ENCODE measurements at regions not wholly inside any gene's neighbourhood (a gene's known extent, or its start where the extent isn't known, plus 50 kb on each side); places are given as distances from the start of the nearest gene placed in this dataset.

GRCh38 chr1:90799326-90799725 lies 82.2 kb upstream of the BARHL2 start:
- Histone ChIP-seq H3K9me2 (ENCODE audit: insufficient read depth, low read length) (no peaks in the 10 kb centered on the region), H3K36me3 (ENCODE audit: insufficient read depth, low read length) (no peaks in the 10 kb centered on the region), H2AFZ (ENCODE audit: low read depth, low read length) (no peak overlapping the region), H3K9ac (ENCODE audit: low read length) (no peak overlapping the region), H3K27me3 (ENCODE audit: insufficient read depth, low read depth, low read length) (no peaks in the 10 kb centered on the region), H3K4me3 (ENCODE audit: low read length) (no peak overlapping the region), H4K20me1 (ENCODE audit: insufficient read depth) (no peaks in the 10 kb centered on the region), H3K9me3 (ENCODE audit: low read length) (no peaks in the 10 kb centered on the region), H3K27ac (ENCODE audit: low read length) (no peak overlapping the region), H3K79me2 (replicated peaks; ENCODE audit: insufficient read depth, low read length) (no peaks in the 10 kb centered on the region), H3K4me2 (ENCODE audit: low read length) (no peak overlapping the region), H3F3A (ENCODE audit: insufficient read depth, low read length, poor library complexity, severe bottlenecking) (no peaks in the 10 kb centered on the region)
- TF ChIP-seq MXI1 (conservative IDR thresholded peaks at IDR 0.05; ENCODE audit: poor library complexity, severe bottlenecking) (no peak), RAD21 (conservative IDR thresholded peaks at IDR 0.05) (no peak), TAF1 (IDR thresholded peaks at IDR 0.05; ENCODE audit: low read depth) (no peak), EZH2 (IDR thresholded peaks at IDR 0.05; ENCODE audit: borderline replicate concordance, insufficient read depth, low read length, poor library complexity, severe bottlenecking) (no peak), CTCF (IDR thresholded peaks at IDR 0.05; ENCODE audit: poor library complexity, severe bottlenecking) (no peak), SMC3 (conservative IDR thresholded peaks at IDR 0.05; ENCODE audit: poor library complexity) (no peak), EP300 (conservative IDR thresholded peaks at IDR 0.05; ENCODE audit: poor library complexity, severe bottlenecking) (no peak), REST (IDR thresholded peaks at IDR 0.05; ENCODE audit: borderline replicate concordance) (no peak), POLR2AphosphoS5 (IDR thresholded peaks at IDR 0.05) (no peak)

- Histone ChIP-seq H3K9me3 (ENCODE audit: low read length) (no peaks in the 10 kb centered on the region), H3K4me3 (ENCODE audit: low read length) (no peak overlapping the region), H3K4me2 (ENCODE audit: low read length) (no peak overlapping the region), H4K20me1 (ENCODE audit: insufficient read depth) (no peaks in the 10 kb centered on the region), H3K36me3 (ENCODE audit: insufficient read depth, low read length) (no peaks in the 10 kb centered on the region), H3K27me3 (ENCODE audit: insufficient read depth, low read depth, low read length) (no peaks in the 10 kb centered on the region), H3K9me2 (ENCODE audit: insufficient read depth, low read length) (no peaks in the 10 kb centered on the region), H2AFZ (ENCODE audit: low read depth, low read length) (no peak overlapping the region), H3K79me2 (replicated peaks; ENCODE audit: insufficient read depth, low read length) (no peaks in the 10 kb centered on the region), H3F3A (ENCODE audit: insufficient read depth, low read length, poor library complexity, severe bottlenecking) (no peaks in the 10 kb centered on the region), H3K9ac (ENCODE audit: low read length) (no peak overlapping the region), H3K27ac (ENCODE audit: low read length) (no peak overlapping the region)
- TF ChIP-seq CTCF (IDR thresholded peaks at IDR 0.05; ENCODE audit: poor library complexity, severe bottlenecking) (no peak), MXI1 (conservative IDR thresholded peaks at IDR 0.05; ENCODE audit: poor library complexity, severe bottlenecking) (no peak), REST (IDR thresholded peaks at IDR 0.05; ENCODE audit: borderline replicate concordance) (no peak), SMC3 (conservative IDR thresholded peaks at IDR 0.05; ENCODE audit: poor library complexity) (no peak), POLR2AphosphoS5 (IDR thresholded peaks at IDR 0.05) (no peak), TAF1 (IDR thresholded peaks at IDR 0.05; ENCODE audit: low read depth) (no peak), EP300 (conservative IDR thresholded peaks at IDR 0.05; ENCODE audit: poor library complexity, severe bottlenecking) (no peak), RAD21 (conservative IDR thresholded peaks at IDR 0.05) (no peak), EZH2 (IDR thresholded peaks at IDR 0.05; ENCODE audit: borderline replicate concordance, insufficient read depth, low read length, poor library complexity, severe bottlenecking) (no peak)
Observed at GRCh38 chr1:90798883-90799282, 81.8 kb upstream of the BARHL2 start.

Data from neural cell (in vitro differentiated cells).